Spleen (tissue), 7 donors: ENCODE measurements at regions not wholly inside any gene's neighbourhood (a gene's known extent, or its start where the extent isn't known, plus 50 kb on each side); places are given as distances from the start of the nearest gene placed in this dataset.

Source experiments
- CTCF ChIP-seq, 11 experiments: fragments of 200-600 bp in 7 of 11; fragments of 450-650 bp in 4 of 11; sonication (generic) in 4 of 11; IDR thresholded peaks in 8 of 11; conservative IDR thresholded peaks in 3 of 11; 1 replicate in 7 of 11; 2 replicates in 4 of 11; pipeline versions ENCODE4 v1.4.0 to v1.8.0; 2016 to 2021; ENCODE audit warnings: antibody characterized with exemption in 11 of 11, inconsistent platforms in 4 of 11, mild to moderate bottlenecking in 1 of 11
- POLR2A ChIP-seq, 3 donors: fragments of 450-650 bp; IDR thresholded peaks; one replicate each; pipeline ENCODE4 v1.5.1; 2017; ENCODE audit warnings: antibody characterized with exemption in 3 of 3, mild to moderate bottlenecking in 1 of 3
- donor health status: DM: no; HTN: no; CAD: no; lungs with moderate emphysema.
- donor health status: DM: no; HTN: no; CAD: no.
- donor health status: DM: no; HTN: no; CAD: no.

GRCh38 chr1:5140962-5141361 is 486.6 kb downstream of the AJAP1 start:
- no peak for TF ChIP-seq CTCF (IDR thresholded peaks at IDR 0.05 in 8 of 11, conservative IDR thresholded peaks at IDR 0.05 in 3 of 11)
- no peak for TF ChIP-seq POLR2A (IDR thresholded peaks at IDR 0.05)
